Duodenal mucosa (tissue), 2 donors: ENCODE measurements at regions not wholly inside any gene's neighbourhood (a gene's known extent, or its start where the extent isn't known, plus 50 kb on each side); places are given as distances from the start of the nearest gene placed in this dataset.
"Not testable (repeated sequence)": the region's sequence is repeated elsewhere in the genome, so short reads cannot be mapped to it uniquely, and the experiment has no call there.

ENCODE experiments used
- H3K27ac ChIP-seq: one replicate; pipeline ENCODE4 v1.7.0; 2013; ENCODE audit warnings: low read depth, low read length
- H3K27me3 ChIP-seq, 2 donors: one replicate each; pipeline ENCODE4 v1.7.0; 2013; ENCODE audit warnings: low read length in 2 of 2, control low read depth in 1 of 2; ENCODE audit not compliant: insufficient read depth in 2 of 2, control insufficient read depth in 1 of 2
- H3K36me3 ChIP-seq, 2 donors: one replicate each; pipeline ENCODE4 v1.7.0; 2013; ENCODE audit warnings: low read length in 2 of 2, control low read depth in 1 of 2; ENCODE audit not compliant: insufficient read depth in 2 of 2, control insufficient read depth in 1 of 2
- H3K4me1 ChIP-seq, 2 donors: one replicate each; pipeline ENCODE4 v1.7.0; 2013; ENCODE audit warnings: low read length in 2 of 2, control low read depth in 1 of 2; ENCODE audit not compliant: insufficient read depth in 2 of 2, control insufficient read depth in 1 of 2
- H3K4me3 ChIP-seq, 2 donors: one replicate each; pipeline ENCODE4 v1.7.0; 2013; ENCODE audit warnings: low read length in 2 of 2, low read depth in 1 of 2
- H3K9ac ChIP-seq, 2 donors: one replicate each; pipeline ENCODE4 v1.7.0; 2013; ENCODE audit warnings: low read length in 2 of 2, low read depth in 1 of 2
- H3K9me3 ChIP-seq, 2 donors: one replicate each; pipeline ENCODE4 v1.7.0; 2013; ENCODE audit warnings: low read length in 2 of 2, control low read depth in 1 of 2; ENCODE audit not compliant: control insufficient read depth in 1 of 2

GRCh38 chr12:89194683-89195082, 157.6 kb downstream of the DUSP6 start:
- no peaks in the 10 kb centered on the region for H3K36me3 ChIP-seq
- H3K27ac ChIP-seq = no peak overlapping the region
- H3K4me3 ChIP-seq = no peak overlapping the region
- H3K9ac ChIP-seq = no peak overlapping the region
- H3K27me3 ChIP-seq = no peaks in the 10 kb centered on the region
- no peaks in the 10 kb centered on the region for H3K4me1 ChIP-seq
- peaks cover 8 to 16% of the 10 kb centered on the region in 2 donors for H3K9me3 ChIP-seq

- no peak overlapping the region for H3K4me3 ChIP-seq
- no peak overlapping the region for H3K27ac ChIP-seq
Observed at GRCh38 chr12:89192429-89192828, 159.9 kb downstream of the DUSP6 start.

GRCh38 chr12:89191597-89191996, 160.7 kb downstream of the DUSP6 start:
- not testable (repeated sequence) for H3K4me1 ChIP-seq, H3K36me3 ChIP-seq, H3K27me3 ChIP-seq, H3K4me3 ChIP-seq, H3K27ac ChIP-seq, H3K9ac ChIP-seq
- H3K9me3 ChIP-seq = peaks cover 8 to 21% of the 10 kb centered on the region in 2 donors

More at GRCh38 chr12:89192429-89192828, 159.9 kb downstream of the DUSP6 start:
- H3K27me3 ChIP-seq = no peaks in the 10 kb centered on the region
- no peaks in the 10 kb centered on the region for H3K4me1 ChIP-seq
- H3K36me3 ChIP-seq = no peaks in the 10 kb centered on the region
- H3K9me3 ChIP-seq = peaks cover 8 to 21% of the 10 kb centered on the region in 2 donors
- H3K9ac ChIP-seq = no peak overlapping the region

GRCh38 chr12:89189448-89189847, 162.9 kb downstream of the DUSP6 start:
- Histone ChIP-seq H3K27ac (no peak overlapping the region), H3K27me3 (no peaks in the 10 kb centered on the region), H3K36me3 (no peaks in the 10 kb centered on the region), H3K4me1 (no peaks in the 10 kb centered on the region), H3K9ac (no peak overlapping the region), H3K9me3 (peaks cover 5 to 18% of the 10 kb centered on the region in 2 donors), H3K4me3 (no peak overlapping the region)

GRCh38 chr12:89187507-89187906, 164.8 kb downstream of the DUSP6 start:
- Histone ChIP-seq H3K36me3 (no peaks in the 10 kb centered on the region), H3K9ac (no peak overlapping the region), H3K9me3 (peaks cover 5 to 15% of the 10 kb centered on the region in 2 donors), H3K27ac (no peak overlapping the region), H3K4me1 (no peaks in the 10 kb centered on the region), H3K27me3 (no peaks in the 10 kb centered on the region), H3K4me3 (no peak overlapping the region)

- no peak overlapping the region for H3K27ac ChIP-seq
- no peak overlapping the region for H3K9ac ChIP-seq
- H3K9me3 ChIP-seq = peaks cover 5 to 15% of the 10 kb centered on the region in 2 donors
- no peaks in the 10 kb centered on the region for H3K4me1 ChIP-seq
- no peak overlapping the region for H3K4me3 ChIP-seq
- no peaks in the 10 kb centered on the region for H3K27me3 ChIP-seq
- no peaks in the 10 kb centered on the region for H3K36me3 ChIP-seq
Observed at GRCh38 chr12:89185889-89186288, 166.4 kb downstream of the DUSP6 start.

GRCh38 chr12:89185181-89185580, 167.1 kb downstream of the DUSP6 start:
- Histone ChIP-seq H3K4me3 (no peak overlapping the region), H3K4me1 (no peaks in the 10 kb centered on the region)

GRCh38 chr12:89183985-89184435, 168.3 kb downstream of the DUSP6 start:
- H3K9me3 ChIP-seq = no peaks in the 10 kb centered on the region
- no peak overlapping the region for H3K4me3 ChIP-seq
- no peaks in the 10 kb centered on the region for H3K27me3 ChIP-seq
- no peaks in the 10 kb centered on the region for H3K4me1 ChIP-seq
- H3K36me3 ChIP-seq = no peaks in the 10 kb centered on the region
- no peak overlapping the region for H3K27ac ChIP-seq
- no peak overlapping the region for H3K9ac ChIP-seq

More at GRCh38 chr12:89185181-89185580, 167.1 kb downstream of the DUSP6 start:
- no peak overlapping the region for H3K9ac ChIP-seq
- H3K27ac ChIP-seq = no peak overlapping the region
- peaks cover 0 to 10% of the 10 kb centered on the region in 2 donors for H3K9me3 ChIP-seq
- no peaks in the 10 kb centered on the region for H3K36me3 ChIP-seq
- no peaks in the 10 kb centered on the region for H3K27me3 ChIP-seq

GRCh38 chr12:89181271-89181920, 170.9 kb downstream of the DUSP6 start:
- Histone ChIP-seq H3K27ac (no peak overlapping the region), H3K9me3 (no peaks in the 10 kb centered on the region), H3K4me3 (no peak overlapping the region), H3K4me1 (no peaks in the 10 kb centered on the region), H3K27me3 (no peaks in the 10 kb centered on the region), H3K9ac (no peak overlapping the region), H3K36me3 (no peaks in the 10 kb centered on the region)

GRCh38 chr12:89180496-89180895, 171.8 kb downstream of the DUSP6 start:
- H3K27me3 ChIP-seq = no peaks in the 10 kb centered on the region
- H3K9me3 ChIP-seq = no peaks in the 10 kb centered on the region
- no peak overlapping the region for H3K27ac ChIP-seq
- H3K9ac ChIP-seq = no peak overlapping the region
- H3K4me1 ChIP-seq = no peaks in the 10 kb centered on the region
- H3K4me3 ChIP-seq = no peak overlapping the region
- H3K36me3 ChIP-seq = no peaks in the 10 kb centered on the region
